HG02588 (cell line): ENCODE measurements at regions not wholly inside any gene's neighbourhood (a gene's known extent, or its start where the extent isn't known, plus 50 kb on each side); places are given as distances from the start of the nearest gene placed in this dataset.
"Not testable (repeated sequence)": the region's sequence is repeated elsewhere in the genome, so short reads cannot be mapped to it uniquely, and the experiment has no call there.

ENCODE experiments used
- ATAC-seq: cut with Tn5 transposase; IDR thresholded peaks from one replicate; pipeline ENCODE4 v1.9.1; 2021; ENCODE audit warnings: mild to moderate bottlenecking, moderate library complexity; ENCODE audit not compliant: unreplicated experiment

GRCh38 chr9:129440435-129441186 is 180.3 kb downstream of the C9orf50 start:
- ATAC-seq, result no peak

GRCh38 chr9:129439242-129439641 is 181.7 kb downstream of the C9orf50 start:
- no peak for ATAC-seq

- ATAC-seq, result no peak
These were observed 183.1 kb downstream of the C9orf50 start for GRCh38 chr9:129437626-129438323.

- no peak for ATAC-seq
These were observed 183.9 kb downstream of the C9orf50 start for GRCh38 chr9:129436751-129437625.

GRCh38 chr9:129435988-129436717 is 184.7 kb downstream of the C9orf50 start:
- no peak for ATAC-seq

GRCh38 chr9:129435291-129435690 is 185.6 kb downstream of the C9orf50 start:
- ATAC-seq, result no peak

- no peak for ATAC-seq
These were observed 186.7 kb downstream of the C9orf50 start for GRCh38 chr9:129434187-129434586.

- ATAC-seq, result no peak
These were observed 188.4 kb downstream of the C9orf50 start for GRCh38 chr9:129432297-129433154.

GRCh38 chr9:129430940-129431643 is 189.8 kb downstream of the C9orf50 start:
- no peak for ATAC-seq

GRCh38 chr9:129428864-129429577 is 191.9 kb downstream of the C9orf50 start:
- no peak for ATAC-seq

- no peak for ATAC-seq
These were observed 193.8 kb downstream of the C9orf50 start for GRCh38 chr9:129427149-129427548.

GRCh38 chr9:129423755-129424154 is 197.1 kb downstream of the C9orf50 start:
- ATAC-seq, result not testable (repeated sequence)

- no peak for ATAC-seq
These were observed 197.7 kb downstream of the C9orf50 start for GRCh38 chr9:129423216-129423615.

GRCh38 chr9:129422843-129423192 is 198.1 kb downstream of the C9orf50 start:
- no peak for ATAC-seq

GRCh38 chr9:129422032-129422842 is 198.7 kb downstream of the C9orf50 start:
- ATAC-seq, result no peak

GRCh38 chr9:129421371-129421770 is 199.5 kb downstream of the C9orf50 start:
- no peak for ATAC-seq

GRCh38 chr9:129420721-129421120 is 200.2 kb downstream of the C9orf50 start:
- ATAC-seq, result no peak

GRCh38 chr9:129419382-129419899 is 201.5 kb downstream of the C9orf50 start:
- no peak for ATAC-seq
